Suprapubic skin (tissue), 4 donors: ENCODE measurements at regions not wholly inside any gene's neighbourhood (a gene's known extent, or its start where the extent isn't known, plus 50 kb on each side); places are given as distances from the start of the nearest gene placed in this dataset.

ENCODE experiments used
- DNase-seq, 2 donors: peaks; one replicate each; pipeline ENCODE4 v3.0.0-alpha.2; 2019; ENCODE audit warnings: low spot score in 2 of 2
- H3K27ac ChIP-seq: fragments of 200-600 bp; sonication (generic); one replicate; pipeline ENCODE4 v1.5.1; 2019
- H3K27me3 ChIP-seq: fragments of 200-600 bp; sonication (generic); one replicate; pipeline ENCODE4 v1.5.1; 2019
- H3K36me3 ChIP-seq: fragments of 200-600 bp; sonication (generic); one replicate; pipeline ENCODE4 v1.5.1; 2019
- H3K4me1 ChIP-seq: fragments of 200-600 bp; sonication (generic); one replicate; pipeline ENCODE4 v1.5.1; 2019
- H3K4me3 ChIP-seq: fragments of 200-600 bp; sonication (generic); one replicate; pipeline ENCODE4 v1.5.1; 2019; ENCODE audit warnings: mild to moderate bottlenecking
- H3K9me3 ChIP-seq: fragments of 200-600 bp; sonication (generic); one replicate; pipeline ENCODE4 v1.5.1; 2019
- CTCF ChIP-seq, 2 donors: fragments of 200-600 bp in 1 of 2; fragments of 450-650 bp in 1 of 2; sonication (generic) in 1 of 2; IDR thresholded peaks; one replicate each; pipeline ENCODE4 v1.5.1; 2016 to 2019; ENCODE audit warnings: antibody characterized with exemption in 2 of 2, mild to moderate bottlenecking in 1 of 2, moderate library complexity in 1 of 2
- EP300 ChIP-seq: sonication (generic); formaldehyde crosslinking; IDR thresholded peaks from one replicate; pipeline ENCODE4 v1.6.1; 2017; ENCODE audit warnings: antibody characterized with exemption
- POLR2A ChIP-seq, 2 donors: fragments of 450-650 bp; IDR thresholded peaks; one replicate each; pipeline ENCODE4 v1.6.1; 2017; ENCODE audit warnings: antibody characterized with exemption in 2 of 2, mild to moderate bottlenecking in 2 of 2, moderate library complexity in 2 of 2
- POLR2AphosphoS5 ChIP-seq, 3 donors: sonication (generic); formaldehyde crosslinking; IDR thresholded peaks; one replicate each; pipeline ENCODE4 v1.6.1; 2017; ENCODE audit warnings: antibody characterized with exemption in 3 of 3
- WGBS: methylation state at CpG from one replicate; pipeline ENCODE4 v1.1.5; 2018; 5-methylcytosine and 5-hydroxymethylcytosine counted together

GRCh38 chr2:217054791-217055190 is 194.9 kb upstream of the TNP1 start:
- Histone ChIP-seq H3K36me3 (no peaks in the 10 kb centered on the region), H3K4me3 (no peak overlapping the region), H3K27ac (no peak overlapping the region), H3K9me3 (no peaks in the 10 kb centered on the region), H3K4me1 (peaks cover 7% of the 10 kb centered on the region), H3K27me3 (no peaks in the 10 kb centered on the region)
- no peak for DNase-seq
- WGBS: 73% methylated on average over 4 of the region's 4 CpGs
- no peak for TF ChIP-seq CTCF (IDR thresholded peaks at IDR 0.05)
- no peak for TF ChIP-seq POLR2A (IDR thresholded peaks at IDR 0.05)
- TF ChIP-seq POLR2AphosphoS5 (IDR thresholded peaks at IDR 0.05): no peak
- no peak for TF ChIP-seq EP300

GRCh38 chr2:217052856-217053577 is 193.2 kb upstream of the TNP1 start:
- no peaks in the 10 kb centered on the region for H3K9me3 ChIP-seq
- peaks cover 12% of the 10 kb centered on the region for H3K4me1 ChIP-seq
- WGBS: 96% methylated on average over 2 of the region's 2 CpGs
- H3K4me3 ChIP-seq: no peak overlapping the region
- no peak for DNase-seq
- H3K36me3 ChIP-seq: no peaks in the 10 kb centered on the region
- no peaks in the 10 kb centered on the region for H3K27me3 ChIP-seq
- TF ChIP-seq POLR2AphosphoS5 (IDR thresholded peaks at IDR 0.05) (no peak), EP300 (no peak), POLR2A (IDR thresholded peaks at IDR 0.05) (no peak), CTCF (IDR thresholded peaks at IDR 0.05) (no peak)
- no peak overlapping the region for H3K27ac ChIP-seq

GRCh38 chr2:217051416-217051815 is 191.6 kb upstream of the TNP1 start:
- Histone ChIP-seq H3K4me1 (peaks cover 12% of the 10 kb centered on the region), H3K4me3 (no peak overlapping the region), H3K36me3 (no peaks in the 10 kb centered on the region), H3K9me3 (no peaks in the 10 kb centered on the region), H3K27me3 (no peaks in the 10 kb centered on the region), H3K27ac (no peak overlapping the region)
- WGBS: 64% methylated on average over 2 of the region's 2 CpGs
- TF ChIP-seq EP300 (no peak), POLR2AphosphoS5 (IDR thresholded peaks at IDR 0.05) (no peak), POLR2A (IDR thresholded peaks at IDR 0.05) (no peak), CTCF (IDR thresholded peaks at IDR 0.05) (no peak)
- no peak for DNase-seq

- no peaks in the 10 kb centered on the region for H3K36me3 ChIP-seq
- TF ChIP-seq POLR2A (IDR thresholded peaks at IDR 0.05) (no peak), CTCF (IDR thresholded peaks at IDR 0.05) (no peak), POLR2AphosphoS5 (IDR thresholded peaks at IDR 0.05) (no peak), EP300 (no peak)
- peaks cover 12% of the 10 kb centered on the region for H3K4me1 ChIP-seq
- no peak overlapping the region for H3K4me3 ChIP-seq
- no peak for DNase-seq
- 62% methylated on average over 3 of the region's 3 CpGs for WGBS
- H3K27me3 ChIP-seq: no peaks in the 10 kb centered on the region
- H3K9me3 ChIP-seq: no peaks in the 10 kb centered on the region
- H3K27ac ChIP-seq: peak overlapping the region; percentile 21
These were observed 190.1 kb upstream of the TNP1 start for GRCh38 chr2:217049956-217050355.

- H3K36me3 ChIP-seq: no peaks in the 10 kb centered on the region
- H3K9me3 ChIP-seq: no peaks in the 10 kb centered on the region
- TF ChIP-seq POLR2AphosphoS5 (IDR thresholded peaks at IDR 0.05) (no peak), CTCF (IDR thresholded peaks at IDR 0.05) (no peak), POLR2A (IDR thresholded peaks at IDR 0.05) (no peak), EP300 (no peak)
- H3K4me3 ChIP-seq: no peak overlapping the region
- DNase-seq: no peak
- H3K4me1 ChIP-seq: peaks cover 12% of the 10 kb centered on the region
- peak overlapping the region; percentile 21 for H3K27ac ChIP-seq
- H3K27me3 ChIP-seq: no peaks in the 10 kb centered on the region
- 72% methylated on average over 7 of the region's 7 CpGs for WGBS
These were observed 189.6 kb upstream of the TNP1 start for GRCh38 chr2:217049422-217049821.
